ENCODE measurements at regions not wholly inside any gene's neighbourhood (a gene's known extent, or its start where the extent isn't known, plus 50 kb on each side); places are given as distances from the start of the nearest gene placed in this dataset.
"Not testable (repeated sequence)": the region's sequence is repeated elsewhere in the genome, so short reads cannot be mapped to it uniquely, and the experiment has no call there.

- no peak for DNase-seq (ENCODE audit: low spot score)
Measured at GRCh38 chr10:4278186-4278585, 493.2 kb upstream of the KLF6 start.

GRCh38 chr10:4276151-4276550, 491.1 kb upstream of the KLF6 start:
- in situ Hi-C loops (cut with HindIII; ENCODE audit: low sequenced_read_pairs): no loop called here

More at GRCh38 chr10:4278186-4278585, 493.2 kb upstream of the KLF6 start:
- in situ Hi-C loops (cut with HindIII; ENCODE audit: low sequenced_read_pairs): no loop called here

GRCh38 chr10:4274671-4275070, 489.7 kb upstream of the KLF6 start:
- in situ Hi-C loops (cut with HindIII; ENCODE audit: low sequenced_read_pairs); DNase-seq (ENCODE audit: low spot score): not testable (repeated sequence)

More at GRCh38 chr10:4276151-4276550, 491.1 kb upstream of the KLF6 start:
- DNase-seq (ENCODE audit: low spot score): no peak

GRCh38 chr10:4271193-4271592, 486.2 kb upstream of the KLF6 start:
- in situ Hi-C loops (cut with HindIII; ENCODE audit: low sequenced_read_pairs): no loop called here
- DNase-seq (ENCODE audit: low spot score): no peak

GRCh38 chr10:4270116-4270515, 485.1 kb upstream of the KLF6 start:
- no peak for DNase-seq (ENCODE audit: low spot score)
- in situ Hi-C loops (cut with HindIII; ENCODE audit: low sequenced_read_pairs): no loop called here

- in situ Hi-C loops (cut with HindIII; ENCODE audit: low sequenced_read_pairs); DNase-seq (ENCODE audit: low spot score): not testable (repeated sequence)
Measured at GRCh38 chr10:4268490-4268889, 483.5 kb upstream of the KLF6 start.

- DNase-seq (ENCODE audit: low spot score): no peak
Measured at GRCh38 chr10:4267086-4267773, 482.2 kb upstream of the KLF6 start.

GRCh38 chr10:4266416-4267085, 481.5 kb upstream of the KLF6 start:
- in situ Hi-C loops (cut with HindIII; ENCODE audit: low sequenced_read_pairs): no loop called here
- DNase-seq (ENCODE audit: low spot score): no peak

More at GRCh38 chr10:4267086-4267773, 482.2 kb upstream of the KLF6 start:
- in situ Hi-C loops (cut with HindIII; ENCODE audit: low sequenced_read_pairs): no loop called here

- no peak for DNase-seq (ENCODE audit: low spot score)
- in situ Hi-C loops (cut with HindIII; ENCODE audit: low sequenced_read_pairs): no loop called here
Measured at GRCh38 chr10:4265964-4266363, 481.0 kb upstream of the KLF6 start.

GRCh38 chr10:4264209-4264865, 479.3 kb upstream of the KLF6 start:
- in situ Hi-C loops (cut with HindIII; ENCODE audit: low sequenced_read_pairs): no loop called here
- DNase-seq (ENCODE audit: low spot score): no peak

- in situ Hi-C loops (cut with HindIII; ENCODE audit: low sequenced_read_pairs): no loop called here
Measured at GRCh38 chr10:4263601-4263921, 478.6 kb upstream of the KLF6 start.

GRCh38 chr10:4262870-4263600, 478.0 kb upstream of the KLF6 start:
- in situ Hi-C loops (cut with HindIII; ENCODE audit: low sequenced_read_pairs): no loop called here
- no peak for DNase-seq (ENCODE audit: low spot score)

More at GRCh38 chr10:4263601-4263921, 478.6 kb upstream of the KLF6 start:
- no peak for DNase-seq (ENCODE audit: low spot score)

- in situ Hi-C loops (cut with HindIII; ENCODE audit: low sequenced_read_pairs): no loop called here
- no peak for DNase-seq (ENCODE audit: low spot score)
Measured at GRCh38 chr10:4262449-4262848, 477.4 kb upstream of the KLF6 start.

GRCh38 chr10:4260483-4261124, 475.6 kb upstream of the KLF6 start:
- no peak for DNase-seq (ENCODE audit: low spot score)
- in situ Hi-C loops (cut with HindIII; ENCODE audit: low sequenced_read_pairs): no loop called here

- in situ Hi-C loops (cut with HindIII; ENCODE audit: low sequenced_read_pairs): no loop called here
- DNase-seq (ENCODE audit: low spot score): no peak
Measured at GRCh38 chr10:4257939-4258465, 473.0 kb upstream of the KLF6 start.

- in situ Hi-C loops (cut with HindIII; ENCODE audit: low sequenced_read_pairs): no loop called here
- DNase-seq (ENCODE audit: low spot score): no peak
Measured at GRCh38 chr10:4256971-4257370, 472.0 kb upstream of the KLF6 start.

- no peak for DNase-seq (ENCODE audit: low spot score)
- in situ Hi-C loops (cut with HindIII; ENCODE audit: low sequenced_read_pairs): no loop called here
Measured at GRCh38 chr10:4255751-4256150, 470.7 kb upstream of the KLF6 start.

GRCh38 chr10:4254101-4254994, 469.3 kb upstream of the KLF6 start:
- in situ Hi-C loops (cut with HindIII; ENCODE audit: low sequenced_read_pairs): no loop called here
- no peak for DNase-seq (ENCODE audit: low spot score)

All from G401 (cell line).